ENCODE measurements at regions not wholly inside any gene's neighbourhood (a gene's known extent, or its start where the extent isn't known, plus 50 kb on each side); places are given as distances from the start of the nearest gene placed in this dataset.

GRCh38 chr3:111244760-111245159 is 173.1 kb downstream of the NECTIN3 start:
- peaks cover 2% of the 10 kb centered on the region for H3K9me3 Mint-ChIP-seq (ENCODE audit: low read depth)
- no peaks in the 10 kb centered on the region for H3K36me3 Mint-ChIP-seq (ENCODE audit: low read depth)
- no peaks in the 10 kb centered on the region for H3K27me3 Mint-ChIP-seq (ENCODE audit: low read depth)
- H3K4me1 Mint-ChIP-seq (ENCODE audit: low read depth): peaks cover 22% of the 10 kb centered on the region
- no peak overlapping the region for H3K27ac Mint-ChIP-seq (ENCODE audit: unreplicated experiment)
- no peak for DNase-seq (ENCODE audit: low spot score)
- H3K4me3 Mint-ChIP-seq (ENCODE audit: unreplicated experiment): no peak overlapping the region
- no peak for TF ChIP-seq CTCF (IDR thresholded peaks at IDR 0.05)

- peaks cover 22% of the 10 kb centered on the region for H3K4me1 Mint-ChIP-seq (ENCODE audit: low read depth)
- H3K9me3 Mint-ChIP-seq (ENCODE audit: low read depth): no peaks in the 10 kb centered on the region
- DNase-seq (ENCODE audit: low spot score): no peak
- no peak overlapping the region for H3K27ac Mint-ChIP-seq (ENCODE audit: unreplicated experiment)
- no peak for TF ChIP-seq CTCF (IDR thresholded peaks at IDR 0.05)
- H3K36me3 Mint-ChIP-seq (ENCODE audit: low read depth): no peaks in the 10 kb centered on the region
- H3K4me3 Mint-ChIP-seq (ENCODE audit: unreplicated experiment): no peak overlapping the region
- no peaks in the 10 kb centered on the region for H3K27me3 Mint-ChIP-seq (ENCODE audit: low read depth)
Observed at GRCh38 chr3:111246967-111247760, 175.5 kb downstream of the NECTIN3 start.

GRCh38 chr3:111248406-111248805 is 176.8 kb downstream of the NECTIN3 start:
- Mint-ChIP-seq H3K36me3 (ENCODE audit: low read depth) (no peaks in the 10 kb centered on the region), H3K9me3 (ENCODE audit: low read depth) (no peaks in the 10 kb centered on the region), H3K27ac (ENCODE audit: unreplicated experiment) (no peak overlapping the region), H3K4me3 (ENCODE audit: unreplicated experiment) (no peak overlapping the region), H3K27me3 (ENCODE audit: low read depth) (no peaks in the 10 kb centered on the region), H3K4me1 (ENCODE audit: low read depth) (peaks cover 22% of the 10 kb centered on the region)
- no peak for DNase-seq (ENCODE audit: low spot score)
- TF ChIP-seq CTCF (IDR thresholded peaks at IDR 0.05): no peak

- H3K9me3 Mint-ChIP-seq (ENCODE audit: low read depth): no peaks in the 10 kb centered on the region
- DNase-seq (ENCODE audit: low spot score): no peak
- TF ChIP-seq CTCF (IDR thresholded peaks at IDR 0.05): no peak
- H3K4me3 Mint-ChIP-seq (ENCODE audit: unreplicated experiment): no peak overlapping the region
- H3K4me1 Mint-ChIP-seq (ENCODE audit: low read depth): peaks cover 22% of the 10 kb centered on the region
- H3K27me3 Mint-ChIP-seq (ENCODE audit: low read depth): no peaks in the 10 kb centered on the region
- no peak overlapping the region for H3K27ac Mint-ChIP-seq (ENCODE audit: unreplicated experiment)
- H3K36me3 Mint-ChIP-seq (ENCODE audit: low read depth): no peaks in the 10 kb centered on the region
Observed at GRCh38 chr3:111249421-111249820, 177.8 kb downstream of the NECTIN3 start.

- H3K9me3 Mint-ChIP-seq (ENCODE audit: low read depth): no peaks in the 10 kb centered on the region
- H3K4me3 Mint-ChIP-seq (ENCODE audit: unreplicated experiment): no peak overlapping the region
- DNase-seq (ENCODE audit: low spot score): no peak
- no peak overlapping the region for H3K27ac Mint-ChIP-seq (ENCODE audit: unreplicated experiment)
- peaks cover 3% of the 10 kb centered on the region for H3K4me1 Mint-ChIP-seq (ENCODE audit: low read depth)
- no peaks in the 10 kb centered on the region for H3K36me3 Mint-ChIP-seq (ENCODE audit: low read depth)
- peak; percentile 26 for TF ChIP-seq CTCF (IDR thresholded peaks at IDR 0.05)
- no peaks in the 10 kb centered on the region for H3K27me3 Mint-ChIP-seq (ENCODE audit: low read depth)
Observed at GRCh38 chr3:111252779-111253178, 181.2 kb downstream of the NECTIN3 start.

Measured in chondrocyte (in vitro differentiated cells).